A549 (cell line): ENCODE measurements at regions not wholly inside any gene's neighbourhood (a gene's known extent, or its start where the extent isn't known, plus 50 kb on each side); places are given as distances from the start of the nearest gene placed in this dataset.

Experiments used
- ATAC-seq, 2 experiments: fragments of 200-7000 bp in 1 of 2; fragments of >200 bp in 1 of 2; cut with Nextera tagmentation in 1 of 2; cut with Tn5 transposase in 1 of 2; 3 replicates each; pipeline versions ENCODE4 v1.8.0 to v1.9.1; 2018 to 2020; ENCODE audit warnings: mild to moderate bottlenecking in 1 of 2, moderate library complexity in 1 of 2
- CTCF ChIA-PET: fragments of 300-600 bp; sonication (Branson Sonifier 250); formaldehyde crosslinking; extraction: SDS; loops from one replicate; lab custom pipeline; 2021; ENCODE audit warnings: antibody characterized with exemption, inconsistent platforms; lab: Yijun Ruan, JAX
- POLR2A ChIA-PET: fragments of 350-600 bp; formaldehyde crosslinking; extraction: SDS; loops from one replicate; lab custom pipeline; 2021; ENCODE audit warnings: antibody characterized with exemption, inconsistent platforms; lab: Yijun Ruan, JAX
- DNase-seq, 2 experiments: peaks; one replicate each; pipeline versions ENCODE4 v3.0.0 to v3.0.0-alpha.2; 2011 to 2016; ENCODE audit warnings: low read depth in 1 of 2, low spot score in 1 of 2
- FAIRE-seq: peaks from 2 replicates; lab custom pipeline; 2011; peaks lifted over from hg19 to GRCh38; lab: Jason Lieb, UNC
- H3K27ac ChIP-seq, 2 experiments: fragments of >200 bp; sonication (Bioruptor Twin); formaldehyde crosslinking; 3 replicates each; pipeline ENCODE4 v1.5.1; 2016 to 2017
- H3K4me1 ChIP-seq: fragments of >200 bp; sonication (Bioruptor Twin); formaldehyde crosslinking; 3 replicates; pipeline ENCODE4 v1.6.1; 2016
- H3K4me2 ChIP-seq: fragments of >200 bp; sonication (Bioruptor Twin); formaldehyde crosslinking; 3 replicates; pipeline ENCODE4 v1.6.1; 2016
- H3K4me3 ChIP-seq: fragments of >200 bp; sonication (Bioruptor Twin); formaldehyde crosslinking; 3 replicates; pipeline ENCODE4 v1.5.1; 2016
- H3K9me3 ChIP-seq: fragments of >200 bp; sonication (Bioruptor Twin); formaldehyde crosslinking; 3 replicates; pipeline ENCODE4 v1.6.1; 2016
- BCL3 ChIP-seq: fragments of >200 bp; sonication (Bioruptor Twin); formaldehyde crosslinking; IDR thresholded peaks from 3 replicates; pipeline ENCODE4 v1.6.1; 2016
- CBX2 ChIP-seq: fragments of 200-600 bp; sonication (generic); IDR thresholded peaks from 2 replicates; pipeline ENCODE4 v1.6.1; 2016; ENCODE audit warnings: low read depth, mild to moderate bottlenecking, borderline replicate concordance
- CBX8 ChIP-seq: fragments of 200-600 bp; sonication (generic); IDR thresholded peaks from 2 replicates; pipeline ENCODE4 v1.6.1; 2016
- CEBPB ChIP-seq, 2 experiments: fragments of >200 bp in 1 of 2; sonication (Bioruptor Twin) in 1 of 2; formaldehyde crosslinking in 1 of 2; IDR thresholded peaks; 2 replicates each; pipeline ENCODE4 v1.6.1; 2012 to 2016
- CHD2 ChIP-seq: fragments of 150-350 bp; IDR thresholded peaks from 2 replicates; pipeline ENCODE4 v1.6.1; 2014; ENCODE audit warnings: low read length; ENCODE audit not compliant: partially characterized antibody
- EHMT2 ChIP-seq: fragments of 200-600 bp; sonication (generic); IDR thresholded peaks from 2 replicates; pipeline ENCODE4 v1.6.1; 2016; ENCODE audit warnings: antibody characterized with exemption, low read depth, mild to moderate bottlenecking, moderate library complexity
- EP300 ChIP-seq, 2 experiments: fragments of >200 bp; sonication (Bioruptor Twin); formaldehyde crosslinking; IDR thresholded peaks; 2 replicates in 1 of 2; 3 replicates in 1 of 2; pipeline ENCODE4 v1.6.1; 2016 to 2017
- ESRRA ChIP-seq: fragments of 150-350 bp; IDR thresholded peaks from 2 replicates; pipeline ENCODE4 v1.6.1; 2014; ENCODE audit warnings: mild to moderate bottlenecking, low read length, borderline replicate concordance
- FOSB ChIP-seq: fragments of 250-450 bp; sonication (Bioruptor Pico); IDR thresholded peaks from 2 replicates; pipeline ENCODE4 v1.5.0; 2020; ENCODE audit warnings: mild to moderate bottlenecking, moderate library complexity
- GATA3 ChIP-seq: IDR thresholded peaks from 2 replicates; pipeline ENCODE4 v1.6.1; 2012; ENCODE audit warnings: borderline replicate concordance
- HDAC2 ChIP-seq: fragments of 200-600 bp; sonication (generic); IDR thresholded peaks from 2 replicates; pipeline ENCODE4 v1.6.1; 2016
- HOXB5 ChIP-seq: fragments of 250-450 bp; sonication (Bioruptor Pico); IDR thresholded peaks from 2 replicates; pipeline ENCODE4 v1.5.0; 2020; ENCODE audit warnings: mild to moderate bottlenecking, moderate library complexity
- JUN ChIP-seq, 2 experiments: fragments of >200 bp; sonication (Bioruptor Twin); formaldehyde crosslinking; IDR thresholded peaks; 2 replicates in 1 of 2; 3 replicates in 1 of 2; pipeline ENCODE4 v1.6.1; 2016 to 2017
- MAZ ChIP-seq: fragments of 150-350 bp; IDR thresholded peaks from 2 replicates; pipeline ENCODE4 v1.6.1; 2014; ENCODE audit warnings: antibody characterized with exemption, low read depth, low read length, borderline replicate concordance
- MYC ChIP-seq: IDR thresholded peaks from 2 replicates; pipeline ENCODE4 v1.6.1; 2012; ENCODE audit warnings: mild to moderate bottlenecking, inconsistent platforms, low read length, improper control_type of control experiment, borderline replicate concordance
- NFE2L2 ChIP-seq: fragments of 150-350 bp; conservative IDR thresholded peaks from 2 replicates; pipeline ENCODE4 v1.6.1; 2014; ENCODE audit warnings: low read length
- NR3C1 ChIP-seq: fragments of >200 bp; sonication (Bioruptor Twin); formaldehyde crosslinking; IDR thresholded peaks from 3 replicates; pipeline ENCODE4 v1.6.1; 2017
- PHF8 ChIP-seq: fragments of 200-600 bp; sonication (generic); IDR thresholded peaks from 2 replicates; pipeline ENCODE4 v1.6.1; 2016; ENCODE audit warnings: low read depth, mild to moderate bottlenecking, antibody characterized with exemption, moderate library complexity, borderline replicate concordance
- RAD21 ChIP-seq, 2 experiments: fragments of >200 bp in 1 of 2; sonication (Bioruptor Twin) in 1 of 2; formaldehyde crosslinking in 1 of 2; IDR thresholded peaks in 1 of 2; conservative IDR thresholded peaks in 1 of 2; 2 replicates in 1 of 2; 3 replicates in 1 of 2; pipeline ENCODE4 v1.6.1; 2012 to 2018; ENCODE audit warnings: inconsistent platforms in 1 of 2
- RARB ChIP-seq: fragments of 250-450 bp; sonication (Bioruptor Pico); IDR thresholded peaks from 2 replicates; pipeline ENCODE4 v1.8.0; 2021; ENCODE audit warnings: mild to moderate bottlenecking, moderate library complexity
- RCOR1 ChIP-seq: fragments of 150-350 bp; IDR thresholded peaks from 2 replicates; pipeline ENCODE4 v1.6.1; 2014; ENCODE audit warnings: antibody characterized with exemption, low read length, low read depth
- REST ChIP-seq: fragments of 200-600 bp; sonication (generic); IDR thresholded peaks from 2 replicates; pipeline ENCODE4 v1.6.1; 2016; ENCODE audit warnings: antibody characterized with exemption, mild to moderate bottlenecking, moderate library complexity
- SREBF2 ChIP-seq: fragments of 450-650 bp; IDR thresholded peaks from 2 replicates; pipeline ENCODE4 v1.6.1; 2014; ENCODE audit warnings: mild to moderate bottlenecking, moderate library complexity
- TFCP2L1 ChIP-seq: fragments of 250-450 bp; sonication (Bioruptor Pico); IDR thresholded peaks from 2 replicates; pipeline ENCODE4 v1.5.0; 2021; ENCODE audit warnings: mild to moderate bottlenecking
- ZNF302 ChIP-seq: fragments of 250-450 bp; sonication (Bioruptor Pico); IDR thresholded peaks from 2 replicates; pipeline ENCODE4 v1.9.0; 2021; ENCODE audit warnings: inconsistent platforms, mild to moderate bottlenecking, moderate library complexity
- WGBS: methylation state at CpG from one replicate; pipeline ENCODE4 v1.1.6; 2017; ENCODE audit errors: missing lambda C conversion rate; 5-methylcytosine and 5-hydroxymethylcytosine counted together
- TF ChIP-seq, protein P1 (sequence below): fragments of >200 bp; sonication (Bioruptor Twin); formaldehyde crosslinking; IDR thresholded peaks from 3 replicates; pipeline ENCODE4 v1.5.1; 2016
- TF ChIP-seq, protein P2 (sequence below): IDR thresholded peaks from 2 replicates; pipeline ENCODE4 v1.6.1; 2012

DNA sequence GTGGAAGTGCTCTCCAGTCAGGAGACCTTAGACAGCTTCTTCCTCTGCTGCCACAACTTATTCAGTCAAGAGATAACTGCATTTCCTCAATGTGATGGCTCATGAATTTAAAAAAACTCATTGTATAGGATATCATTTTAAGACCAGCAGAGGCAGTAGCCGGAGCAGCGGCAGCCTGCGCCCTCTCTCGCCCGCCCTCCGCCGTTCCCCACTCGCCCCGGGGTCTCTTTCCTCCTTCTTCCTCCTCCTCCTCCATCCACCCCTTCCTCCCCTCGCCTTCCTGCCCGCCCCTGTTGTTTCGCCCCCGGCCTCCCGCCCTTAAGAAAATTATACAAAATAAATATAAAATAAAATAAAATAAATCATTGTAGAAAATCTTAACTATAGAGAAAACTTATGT is 687.6 kb downstream of the FLRT2 start:
- no peak for DNase-seq

GRCh38 chr14:86203843-86204242 is 673.9 kb downstream of the FLRT2 start:
- H3K4me2 ChIP-seq = no peak overlapping the region
- no peak for TF ChIP-seq REST
- TF ChIP-seq RARB (CRISPR knock-in tag) = no peak
- no peak for TF ChIP-seq CBX8
- TF ChIP-seq, protein P1, sequence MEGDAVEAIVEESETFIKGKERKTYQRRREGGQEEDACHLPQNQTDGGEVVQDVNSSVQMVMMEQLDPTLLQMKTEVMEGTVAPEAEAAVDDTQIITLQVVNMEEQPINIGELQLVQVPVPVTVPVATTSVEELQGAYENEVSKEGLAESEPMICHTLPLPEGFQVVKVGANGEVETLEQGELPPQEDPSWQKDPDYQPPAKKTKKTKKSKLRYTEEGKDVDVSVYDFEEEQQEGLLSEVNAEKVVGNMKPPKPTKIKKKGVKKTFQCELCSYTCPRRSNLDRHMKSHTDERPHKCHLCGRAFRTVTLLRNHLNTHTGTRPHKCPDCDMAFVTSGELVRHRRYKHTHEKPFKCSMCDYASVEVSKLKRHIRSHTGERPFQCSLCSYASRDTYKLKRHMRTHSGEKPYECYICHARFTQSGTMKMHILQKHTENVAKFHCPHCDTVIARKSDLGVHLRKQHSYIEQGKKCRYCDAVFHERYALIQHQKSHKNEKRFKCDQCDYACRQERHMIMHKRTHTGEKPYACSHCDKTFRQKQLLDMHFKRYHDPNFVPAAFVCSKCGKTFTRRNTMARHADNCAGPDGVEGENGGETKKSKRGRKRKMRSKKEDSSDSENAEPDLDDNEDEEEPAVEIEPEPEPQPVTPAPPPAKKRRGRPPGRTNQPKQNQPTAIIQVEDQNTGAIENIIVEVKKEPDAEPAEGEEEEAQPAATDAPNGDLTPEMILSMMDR = no peak
- no peak for TF ChIP-seq ZNF302
- TF ChIP-seq MYC = no peak
- TF ChIP-seq MAZ = no peak
- no peak for TF ChIP-seq HDAC2
- no peak for TF ChIP-seq CBX2
- TF ChIP-seq HOXB5 (CRISPR knock-in tag) = no peak
- TF ChIP-seq TFCP2L1 (CRISPR knock-in tag) = no peak
- TF ChIP-seq NR3C1 = no peak
- no peak for TF ChIP-seq RAD21 (conservative IDR thresholded peaks at IDR 0.05 in 1 of 2, IDR thresholded peaks at IDR 0.05 in 1 of 2)
- no peak for TF ChIP-seq FOSB (CRISPR knock-in tag)
- no peak for FAIRE-seq
- H3K4me1 ChIP-seq = no peaks in the 10 kb centered on the region
- WGBS = 0% methylated on average over 1 of the region's 1 CpG
- no peak for DNase-seq
- H3K4me3 ChIP-seq = no peak overlapping the region
- no peak overlapping the region for H3K27ac ChIP-seq
- no peaks in the 10 kb centered on the region for H3K9me3 ChIP-seq
- POLR2A ChIA-PET = no interaction called here
- ATAC-seq = no peak
- CTCF ChIA-PET = no interaction called here

More for the DNA sequence above, 687.6 kb downstream of the FLRT2 start:
- TF ChIP-seq BCL3 (no peak), RCOR1 (no peak), GATA3 (no peak), NFE2L2 (no peak)
- TF ChIP-seq, all 56 proteins: peak for 0
- POLR2A ChIA-PET = no interaction called here
- no peak overlapping the region for H3K4me3 ChIP-seq
- CTCF ChIA-PET = no interaction called here
- FAIRE-seq (no peak), ATAC-seq (no peak)
- H3K9me3 ChIP-seq = no peaks in the 10 kb centered on the region
- H3K4me2 ChIP-seq = no peak overlapping the region
- WGBS = 39% methylated on average over 14 of the region's 14 CpGs
- H3K27ac ChIP-seq = no peak overlapping the region
- no peaks in the 10 kb centered on the region for H3K4me1 ChIP-seq

DNA sequence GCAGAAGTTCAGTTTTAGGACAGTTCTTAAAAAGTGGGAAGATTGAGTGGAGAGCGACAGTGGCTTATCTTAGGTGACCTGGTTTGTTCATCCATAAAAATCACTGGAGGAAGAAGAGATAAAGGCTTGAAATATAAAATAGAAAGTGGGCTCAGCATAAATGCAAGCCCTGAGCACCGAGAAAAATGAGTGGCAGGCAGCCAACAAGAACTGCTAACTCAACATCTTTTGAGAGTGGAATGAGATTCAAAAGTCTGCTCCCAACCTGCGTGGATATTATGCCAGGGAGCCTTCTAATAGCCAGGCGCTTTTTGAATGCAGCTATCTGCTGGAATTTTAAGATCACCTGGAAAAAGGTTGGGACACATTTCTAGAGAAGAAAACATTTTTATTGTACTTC is 666.5 kb downstream of the FLRT2 start:
- H3K9me3 ChIP-seq = no peaks in the 10 kb centered on the region
- H3K4me1 ChIP-seq = no peaks in the 10 kb centered on the region
- ATAC-seq = no peak
- CTCF ChIA-PET = interaction anchor here (0.6 kb wide), 1 partner anchor 9 kb away, joined by 3 read pairs; no protein-coding TSS in a partner anchor
- no peak overlapping the region for H3K27ac ChIP-seq
- 16% methylated on average over 4 of the region's 4 CpGs for WGBS
- DNase-seq = no peak
- no peak for FAIRE-seq
- H3K4me3 ChIP-seq = no peak overlapping the region
- no peak overlapping the region for H3K4me2 ChIP-seq
- POLR2A ChIA-PET = no interaction called here
- TF ChIP-seq, protein P1 = no peak
- TF ChIP-seq ESRRA = no peak
- TF ChIP-seq MAZ = no peak
- TF ChIP-seq SREBF2 = no peak
- TF ChIP-seq, protein P2, sequence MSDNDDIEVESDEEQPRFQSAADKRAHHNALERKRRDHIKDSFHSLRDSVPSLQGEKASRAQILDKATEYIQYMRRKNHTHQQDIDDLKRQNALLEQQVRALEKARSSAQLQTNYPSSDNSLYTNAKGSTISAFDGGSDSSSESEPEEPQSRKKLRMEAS = no peak
- no peak for TF ChIP-seq CEBPB (IDR thresholded peaks at IDR 0.05)
- no peak for TF ChIP-seq EHMT2
- no peak for TF ChIP-seq JUN (IDR thresholded peaks at IDR 0.05)
- TF ChIP-seq HOXB5 (CRISPR knock-in tag) = no peak
- TF ChIP-seq CHD2 = no peak
- TF ChIP-seq EP300 (IDR thresholded peaks at IDR 0.05) = no peak
- no peak for TF ChIP-seq NFE2L2
- TF ChIP-seq PHF8 = no peak
